Kidney epithelial cell (primary cell): ENCODE measurements at regions not wholly inside any gene's neighbourhood (a gene's known extent, or its start where the extent isn't known, plus 50 kb on each side); places are given as distances from the start of the nearest gene placed in this dataset.
A peak's percentile ranks its signal among the peaks of the same experiment; 100 is the strongest.

Source experiments
- DNase-seq: peaks from one replicate; pipeline ENCODE4 v3.0.0-alpha.2; 2010; ENCODE audit warnings: low read depth
- H3K27me3 ChIP-seq: 2 replicates; pipeline ENCODE4 v1.6.0; 2011; ENCODE audit warnings: low read length; ENCODE audit not compliant: control insufficient read depth, insufficient read depth
- H3K36me3 ChIP-seq: 2 replicates; pipeline ENCODE4 v1.5.1; 2011; ENCODE audit warnings: low read length; ENCODE audit not compliant: control insufficient read depth, insufficient read depth
- H3K4me3 ChIP-seq: 2 replicates; pipeline ENCODE4 v1.5.1; 2011; ENCODE audit warnings: low read depth, mild to moderate bottlenecking, control low read depth, low read length
- TF ChIP-seq, protein P1 (sequence below): IDR thresholded peaks from 2 replicates; pipeline ENCODE4 v1.5.1; 2011; ENCODE audit warnings: mild to moderate bottlenecking, moderate library complexity, low read length, control low read depth, inconsistent platforms; ENCODE audit not compliant: insufficient read depth, poor library complexity, severe bottlenecking

- DNase-seq = no peak
- H3K27me3 ChIP-seq = no peaks in the 10 kb centered on the region
Measured at GRCh38 chr18:54675076-54675475, 84.0 kb downstream of the DYNAP start.

DNA sequence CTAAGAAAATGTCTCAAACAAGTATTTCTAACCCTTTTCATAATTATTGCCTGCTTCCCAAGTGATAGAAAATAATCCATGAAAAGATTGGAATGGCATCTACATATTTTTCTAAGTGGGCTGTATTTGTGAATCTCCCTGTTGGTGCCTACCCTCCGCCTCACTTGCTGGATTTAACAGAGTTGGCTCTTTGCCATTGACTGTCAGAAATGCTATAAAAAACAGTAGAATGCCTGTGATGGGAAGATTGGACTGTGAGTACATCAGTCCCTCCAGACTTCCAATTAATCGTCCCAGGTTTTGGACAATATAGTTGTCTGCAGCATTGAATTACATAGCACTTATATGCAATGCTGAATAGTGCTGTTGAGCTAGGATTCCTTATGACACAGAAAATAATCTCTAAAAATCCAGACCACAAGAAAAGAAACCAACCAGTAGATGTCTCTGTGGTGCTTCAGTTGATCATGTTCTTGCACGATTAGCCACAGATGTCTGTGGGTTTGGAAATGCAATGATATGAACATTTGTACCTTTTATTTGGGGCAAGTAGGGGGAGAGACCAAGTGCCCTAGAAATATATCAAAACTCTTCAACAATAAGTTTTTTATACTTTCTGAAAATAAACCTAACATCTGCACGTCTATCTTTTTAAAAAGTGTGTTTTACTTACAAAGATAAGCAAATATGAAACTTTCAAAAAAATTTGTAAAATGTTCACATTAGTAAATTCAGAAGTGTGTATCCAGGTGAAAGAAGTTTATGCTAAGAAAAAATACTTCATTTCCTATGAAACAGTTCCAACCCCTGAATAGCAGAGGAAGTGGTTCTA, 88.5 kb downstream of the DYNAP start:
- no peaks in the 10 kb centered on the region for H3K36me3 ChIP-seq
- peak; percentile 43 for DNase-seq
- TF ChIP-seq, protein P1, sequence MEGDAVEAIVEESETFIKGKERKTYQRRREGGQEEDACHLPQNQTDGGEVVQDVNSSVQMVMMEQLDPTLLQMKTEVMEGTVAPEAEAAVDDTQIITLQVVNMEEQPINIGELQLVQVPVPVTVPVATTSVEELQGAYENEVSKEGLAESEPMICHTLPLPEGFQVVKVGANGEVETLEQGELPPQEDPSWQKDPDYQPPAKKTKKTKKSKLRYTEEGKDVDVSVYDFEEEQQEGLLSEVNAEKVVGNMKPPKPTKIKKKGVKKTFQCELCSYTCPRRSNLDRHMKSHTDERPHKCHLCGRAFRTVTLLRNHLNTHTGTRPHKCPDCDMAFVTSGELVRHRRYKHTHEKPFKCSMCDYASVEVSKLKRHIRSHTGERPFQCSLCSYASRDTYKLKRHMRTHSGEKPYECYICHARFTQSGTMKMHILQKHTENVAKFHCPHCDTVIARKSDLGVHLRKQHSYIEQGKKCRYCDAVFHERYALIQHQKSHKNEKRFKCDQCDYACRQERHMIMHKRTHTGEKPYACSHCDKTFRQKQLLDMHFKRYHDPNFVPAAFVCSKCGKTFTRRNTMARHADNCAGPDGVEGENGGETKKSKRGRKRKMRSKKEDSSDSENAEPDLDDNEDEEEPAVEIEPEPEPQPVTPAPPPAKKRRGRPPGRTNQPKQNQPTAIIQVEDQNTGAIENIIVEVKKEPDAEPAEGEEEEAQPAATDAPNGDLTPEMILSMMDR = peak; percentile 46

More at GRCh38 chr18:54675076-54675475, 84.0 kb downstream of the DYNAP start:
- TF ChIP-seq, protein P1 = no peak
- Histone ChIP-seq H3K36me3 (no peaks in the 10 kb centered on the region), H3K4me3 (no peak overlapping the region)

DNA sequence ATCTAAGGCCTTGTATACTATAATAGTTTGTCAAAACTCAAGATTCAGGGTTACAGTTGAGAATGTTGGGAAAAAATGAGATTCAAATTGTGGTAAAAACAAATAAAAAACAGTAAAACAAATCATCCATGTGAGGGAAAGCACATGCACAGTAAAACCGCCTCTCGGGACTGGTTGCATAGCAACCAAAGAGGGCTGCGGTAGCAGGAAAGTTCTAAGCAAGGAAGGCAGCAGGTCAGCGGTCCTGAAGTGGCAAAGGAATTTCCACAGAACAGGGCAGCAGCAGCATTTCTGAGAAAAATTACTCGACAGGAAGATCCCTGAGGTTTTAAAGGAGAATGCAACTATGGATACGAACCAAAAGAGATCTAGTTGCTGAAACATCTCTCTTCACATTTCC, 93.7 kb downstream of the DYNAP start:
- TF ChIP-seq, protein P1 = no peak
- H3K36me3 ChIP-seq = no peaks in the 10 kb centered on the region
- H3K4me3 ChIP-seq = no peak overlapping the region
- no peaks in the 10 kb centered on the region for H3K27me3 ChIP-seq
- DNase-seq = no peak

More for the DNA sequence above, 88.5 kb downstream of the DYNAP start:
- no peaks in the 10 kb centered on the region for H3K27me3 ChIP-seq
- no peak overlapping the region for H3K4me3 ChIP-seq

- Histone ChIP-seq H3K36me3 (no peaks in the 10 kb centered on the region), H3K27me3 (no peaks in the 10 kb centered on the region), H3K4me3 (no peak overlapping the region)
- DNase-seq = no peak
- TF ChIP-seq, protein P1 = no peak
Measured at GRCh38 chr18:54689319-54689718, 98.3 kb downstream of the DYNAP start.

DNA sequence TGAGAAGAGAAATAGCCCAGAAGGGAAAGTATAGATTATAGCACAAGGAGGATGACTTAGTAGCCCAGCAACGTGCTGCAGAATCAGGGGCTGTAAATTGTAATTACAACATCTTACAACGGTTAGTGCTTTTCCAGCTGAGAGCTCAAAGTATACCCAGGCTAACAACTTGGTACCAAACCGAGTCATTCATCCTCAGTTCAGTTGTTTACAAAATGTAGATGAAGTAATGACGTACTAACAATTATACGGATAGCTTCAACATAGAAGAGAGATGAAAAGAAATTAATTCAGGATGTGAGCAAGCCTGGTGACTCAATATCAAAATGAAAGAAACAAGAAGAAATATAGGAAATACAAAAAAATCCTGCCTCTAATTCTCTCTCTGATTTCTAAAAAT, 99.2 kb downstream of the DYNAP start:
- Histone ChIP-seq H3K36me3 (no peaks in the 10 kb centered on the region), H3K27me3 (no peaks in the 10 kb centered on the region), H3K4me3 (no peak overlapping the region)
- DNase-seq = no peak
- TF ChIP-seq, protein P1 = no peak

GRCh38 chr18:54692463-54692862, 101.4 kb downstream of the DYNAP start:
- Histone ChIP-seq H3K36me3 (no peaks in the 10 kb centered on the region), H3K27me3 (no peaks in the 10 kb centered on the region), H3K4me3 (no peak overlapping the region)
- TF ChIP-seq, protein P1 = no peak
- no peak for DNase-seq
